Activated naive CD4-positive, alpha-beta T cell (primary cell): ENCODE measurements at regions not wholly inside any gene's neighbourhood (a gene's known extent, or its start where the extent isn't known, plus 50 kb on each side); places are given as distances from the start of the nearest gene placed in this dataset.
"Not testable (repeated sequence)": the region's sequence is repeated elsewhere in the genome, so short reads cannot be mapped to it uniquely, and the experiment has no call there.

Source experiments
- DNase-seq, 4 experiments: peaks; one replicate each; lab custom pipeline; 2025; lab: John Stamatoyannopoulos, UW

GRCh38 chr5:30368064-30368463, 825.4 kb upstream of the CDH6 start:
- no peak for DNase-seq

- DNase-seq: not testable (repeated sequence)
Observed at GRCh38 chr5:30365031-30365430, 828.5 kb upstream of the CDH6 start.

GRCh38 chr5:30357371-30357770, 836.1 kb upstream of the CDH6 start:
- no peak for DNase-seq

DNA sequence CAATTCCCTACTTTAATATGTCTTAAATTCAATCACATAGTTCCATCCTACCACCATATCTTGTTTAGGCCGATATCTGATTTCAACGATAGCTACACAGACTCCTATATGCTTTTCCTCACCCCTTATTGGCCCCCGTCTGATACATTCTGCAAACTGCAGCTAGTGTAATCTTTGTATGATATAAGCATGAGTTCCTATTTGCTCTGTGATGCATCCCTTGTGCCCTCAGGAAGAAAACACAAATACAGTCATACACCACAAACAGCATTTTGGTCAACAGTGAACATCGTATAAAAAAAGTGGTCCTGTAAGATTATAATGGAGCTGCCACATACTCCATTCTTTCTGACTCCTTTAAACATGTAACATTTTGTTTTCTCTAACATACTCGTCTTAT, 837.8 kb upstream of the CDH6 start:
- no peak for DNase-seq

DNA sequence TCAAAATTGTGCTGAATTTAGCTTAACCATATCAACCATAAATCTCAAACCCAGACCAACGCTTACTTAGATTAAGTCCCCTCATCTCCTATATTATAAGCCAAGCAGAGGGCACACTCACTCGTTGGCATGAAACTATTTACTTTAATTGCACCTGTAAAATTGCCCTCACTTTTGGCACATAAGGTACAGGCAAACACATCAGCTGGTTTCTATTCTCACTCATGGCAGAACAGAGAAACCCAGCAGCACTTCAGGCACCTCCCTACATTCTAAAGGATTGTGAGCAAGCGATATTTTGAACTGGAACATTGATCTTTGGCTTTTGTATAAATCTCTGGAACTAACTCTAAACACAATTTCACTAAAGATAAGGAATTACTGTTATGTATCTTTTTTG, 845.6 kb upstream of the CDH6 start:
- DNase-seq: no peak

DNA sequence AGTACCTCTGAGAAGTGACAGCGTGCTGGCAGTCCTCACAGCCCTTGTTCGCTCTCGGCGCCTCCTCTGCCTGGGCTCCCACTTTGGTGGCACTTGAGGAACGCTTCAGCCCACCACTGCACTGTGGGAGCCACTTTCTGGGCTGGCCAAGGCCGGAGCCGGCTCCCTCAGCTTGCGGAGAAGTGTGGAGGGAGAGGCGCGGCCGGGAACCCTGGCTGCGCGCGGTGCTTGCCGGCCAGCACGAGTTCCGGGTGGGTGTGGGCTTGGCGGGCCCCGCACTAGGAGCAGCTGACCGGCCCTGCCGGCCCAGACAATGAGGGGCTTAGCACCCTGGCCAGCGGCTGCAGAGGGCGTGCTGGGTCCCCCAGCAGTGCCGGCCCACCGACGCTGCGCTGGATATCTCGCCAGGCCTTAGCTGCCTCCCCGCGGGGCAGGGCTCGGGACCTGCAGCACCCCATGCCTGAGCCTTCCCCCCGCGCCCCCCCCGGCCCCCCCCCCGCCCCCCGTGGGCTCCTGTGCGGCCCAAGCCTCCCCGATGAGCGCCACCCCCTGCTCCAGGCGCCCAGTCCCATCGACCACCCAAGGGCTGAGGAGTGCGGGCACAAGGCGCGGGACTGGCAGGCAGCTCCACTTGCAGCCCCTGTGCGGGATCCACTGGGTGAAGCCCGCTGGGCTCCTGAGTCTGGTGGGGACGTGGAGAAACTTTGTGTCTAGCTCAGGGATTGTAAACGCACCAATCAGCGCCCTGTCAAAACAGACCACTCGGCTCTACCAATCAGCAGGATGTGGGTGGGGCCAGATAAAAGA, 847.7 kb upstream of the CDH6 start:
- DNase-seq: not testable (repeated sequence)

DNA sequence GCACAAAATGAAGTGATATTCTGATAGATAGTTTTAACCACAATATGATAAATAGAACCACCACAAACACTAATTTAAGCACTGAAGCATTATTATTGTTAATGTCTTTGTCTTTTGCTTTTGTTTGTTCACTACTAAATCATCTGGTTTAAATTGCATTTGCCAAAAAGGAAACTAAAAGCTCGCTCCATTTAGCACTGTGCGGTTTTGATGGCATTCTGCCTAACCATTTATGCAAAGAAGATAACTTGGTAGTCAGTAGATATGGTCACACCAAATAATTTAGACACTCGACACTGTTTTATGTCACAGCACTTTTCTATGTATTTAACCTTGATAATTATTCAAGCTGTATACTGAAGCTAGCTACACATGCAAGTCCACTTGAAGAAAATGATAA, 849.8 kb upstream of the CDH6 start:
- no peak for DNase-seq

DNA sequence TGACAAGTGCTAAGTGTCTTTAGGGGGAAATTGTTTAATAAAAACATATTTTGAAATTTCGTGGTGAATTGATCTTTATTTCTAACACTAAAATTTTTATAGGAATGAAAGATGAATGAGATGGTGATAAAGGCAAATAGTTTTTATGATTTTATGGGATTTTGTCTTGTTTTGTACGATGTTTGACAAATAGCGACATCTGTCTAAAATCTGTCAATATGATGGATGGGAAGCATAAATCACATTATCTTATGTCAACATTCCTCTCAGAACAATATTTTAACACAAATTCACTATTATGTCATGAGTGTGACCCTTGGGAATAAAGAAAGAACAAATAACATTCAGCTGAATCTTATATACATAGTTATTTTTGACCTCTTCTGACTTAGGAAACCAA, 852.0 kb upstream of the CDH6 start:
- no peak for DNase-seq

GRCh38 chr5:30337084-30337573, 856.4 kb upstream of the CDH6 start:
- no peak for DNase-seq

- no peak for DNase-seq
Observed at GRCh38 chr5:30331534-30331933, 862.0 kb upstream of the CDH6 start.

- DNase-seq: no peak
Observed at GRCh38 chr5:30325795-30326194, 867.7 kb upstream of the CDH6 start.

DNA sequence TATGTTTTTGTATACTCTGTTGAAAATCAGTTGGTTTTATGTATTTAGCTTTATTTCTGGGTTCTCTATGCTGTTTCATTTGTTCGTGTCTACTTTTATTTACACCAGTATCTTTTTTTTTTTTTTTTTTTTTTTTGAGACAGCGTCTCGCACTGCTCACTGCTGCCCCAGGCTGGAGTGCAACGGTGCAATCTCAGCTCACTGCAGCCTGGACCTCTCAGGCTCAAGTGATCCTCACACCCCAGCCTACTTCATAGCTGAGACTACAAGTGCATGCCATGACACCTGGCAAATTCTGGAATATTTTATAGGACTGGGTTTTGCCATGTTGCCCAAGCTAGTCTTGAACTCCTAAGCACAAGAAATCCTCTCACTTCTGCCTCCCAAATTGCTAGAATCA, 869.4 kb upstream of the CDH6 start:
- no peak for DNase-seq

- DNase-seq: no peak
Observed at GRCh38 chr5:30287890-30288289, 905.6 kb upstream of the CDH6 start.

DNA sequence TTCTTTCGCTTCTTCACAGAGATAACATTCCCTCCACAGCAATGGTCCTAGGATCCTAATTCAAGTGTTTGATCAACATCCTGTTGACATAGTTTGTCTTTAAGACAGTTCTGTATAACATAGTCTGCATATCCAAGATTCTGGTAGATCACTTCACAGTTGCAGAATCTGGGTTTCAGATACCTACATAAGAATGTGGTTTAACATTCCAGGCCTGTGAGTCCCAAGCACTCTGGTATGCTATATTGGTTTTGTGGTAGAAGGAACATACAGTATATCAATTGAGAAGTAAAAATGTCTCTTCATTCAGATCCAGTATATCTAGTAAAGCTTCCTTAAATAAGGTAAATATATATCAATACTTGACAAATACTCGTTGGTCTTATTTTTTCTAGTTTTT, 914.2 kb upstream of the CDH6 start:
- no peak for DNase-seq

GRCh38 chr5:30267026-30267425, 926.5 kb upstream of the CDH6 start:
- no peak for DNase-seq

DNA sequence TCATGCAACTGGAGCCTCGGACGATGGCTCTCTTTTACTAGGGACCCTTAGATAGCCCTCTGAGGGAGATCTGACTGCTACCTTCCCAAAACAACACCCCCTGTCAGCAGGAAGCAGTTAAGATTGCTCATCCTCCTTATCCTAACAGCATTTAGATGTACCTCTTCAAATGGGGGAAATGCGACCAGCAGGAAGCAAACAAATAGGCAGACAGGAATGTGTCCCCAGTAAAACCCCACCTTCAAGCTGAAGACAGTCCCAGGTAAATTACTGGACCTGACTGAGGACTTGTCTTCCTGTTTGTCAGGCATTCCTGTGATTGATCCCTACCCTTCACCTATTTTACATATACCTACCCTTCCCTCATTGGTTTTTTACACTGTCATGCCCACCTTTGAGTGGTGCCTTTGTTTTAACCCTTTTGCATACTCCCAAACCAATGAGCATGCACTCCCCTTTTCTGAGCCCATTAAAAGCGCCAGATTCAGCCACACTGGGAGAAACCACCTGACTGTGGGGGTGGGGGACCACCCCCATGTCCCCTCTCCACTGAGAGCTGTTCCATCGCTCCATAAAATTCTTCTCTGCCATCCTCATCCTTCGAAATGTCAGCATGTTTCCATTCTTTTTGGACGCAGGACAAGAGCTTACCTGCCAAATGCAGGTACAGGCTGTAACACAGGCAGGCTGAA, 954.0 kb upstream of the CDH6 start:
- DNase-seq: no peak

GRCh38 chr5:30237189-30237588, 956.3 kb upstream of the CDH6 start:
- DNase-seq: no peak

- DNase-seq: no peak
Observed at GRCh38 chr5:30209755-30210154, 983.7 kb upstream of the CDH6 start.

DNA sequence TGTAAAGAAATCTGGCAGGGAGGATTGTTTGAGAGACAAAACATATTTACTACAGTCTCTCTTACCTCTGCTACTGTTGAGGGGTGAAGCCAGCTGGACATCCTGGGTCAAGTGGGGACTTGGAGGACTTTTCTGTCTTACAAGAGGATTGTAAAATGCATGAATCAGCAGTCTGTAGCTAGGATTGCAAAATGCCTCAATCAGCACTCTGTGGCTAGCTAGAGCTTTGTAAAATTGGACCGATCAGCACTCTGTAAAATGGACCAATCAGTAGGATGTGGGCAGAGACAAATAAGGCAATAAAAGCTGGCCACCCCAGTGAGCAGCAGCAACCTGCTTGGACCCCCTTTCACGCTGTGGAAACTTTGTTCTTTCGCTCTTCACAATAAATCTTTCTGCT, 995.8 kb upstream of the CDH6 start:
- no peak for DNase-seq

DNA sequence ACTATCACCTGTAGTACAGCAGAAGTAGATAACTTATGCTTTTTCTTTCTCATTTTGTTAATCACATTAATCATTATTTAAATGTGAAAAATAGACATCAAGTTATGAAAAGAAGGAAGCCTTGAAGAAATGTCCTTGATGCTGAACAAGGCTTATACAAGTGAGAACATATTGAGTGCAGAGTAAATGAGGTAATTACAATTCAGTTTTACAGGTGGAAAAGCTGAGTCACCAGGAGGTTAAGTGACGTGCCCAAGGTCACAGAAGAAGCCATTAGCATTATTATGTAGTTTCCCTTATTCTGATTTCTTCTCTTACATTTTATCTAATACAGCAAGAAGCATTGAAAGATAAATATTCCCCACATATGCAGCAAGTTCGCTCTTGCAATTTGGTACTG, 998.5 kb upstream of the CDH6 start:
- no peak for DNase-seq

DNA sequence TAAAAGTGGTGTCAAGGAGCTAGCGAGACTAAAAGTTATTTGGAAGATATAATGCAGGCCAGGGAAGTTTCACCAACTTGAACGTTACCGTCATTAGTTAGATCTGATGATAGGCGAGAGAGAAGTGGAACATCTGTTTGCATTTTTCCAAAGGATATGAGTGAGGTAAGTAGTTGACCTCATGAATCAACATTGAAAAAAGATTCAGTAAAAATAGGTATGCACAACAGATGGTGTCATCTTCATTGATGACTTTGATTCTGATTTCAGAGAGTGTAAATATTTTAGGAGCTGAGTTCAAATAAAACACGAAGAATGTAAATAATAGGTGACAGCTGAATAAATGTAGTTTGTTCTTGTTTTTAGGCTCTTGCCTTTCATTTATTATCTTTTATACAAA, 998.9 kb upstream of the CDH6 start:
- DNase-seq: no peak

- no peak for DNase-seq
Observed at GRCh38 chr5:30183795-30184194, 1009.7 kb upstream of the CDH6 start.

DNA sequence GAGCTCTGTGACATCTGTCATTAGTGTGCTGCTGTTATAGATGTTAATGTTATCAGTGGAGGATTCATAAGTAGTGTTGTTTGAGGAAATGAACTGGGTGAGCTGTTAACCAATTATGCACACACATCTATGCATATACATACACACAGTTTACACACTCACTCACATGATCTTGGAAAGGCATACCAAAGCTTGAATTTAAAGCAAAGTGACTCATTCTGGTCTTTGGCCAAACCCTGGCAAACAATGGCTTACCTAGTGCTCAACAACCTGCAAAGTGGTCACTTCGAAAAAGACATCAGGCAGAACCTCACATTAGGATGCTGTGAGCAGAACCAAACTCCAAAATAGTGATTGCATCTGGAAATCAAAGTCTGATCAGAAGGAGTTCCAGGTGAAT, 1037.3 kb upstream of the CDH6 start:
- no peak for DNase-seq

DNA sequence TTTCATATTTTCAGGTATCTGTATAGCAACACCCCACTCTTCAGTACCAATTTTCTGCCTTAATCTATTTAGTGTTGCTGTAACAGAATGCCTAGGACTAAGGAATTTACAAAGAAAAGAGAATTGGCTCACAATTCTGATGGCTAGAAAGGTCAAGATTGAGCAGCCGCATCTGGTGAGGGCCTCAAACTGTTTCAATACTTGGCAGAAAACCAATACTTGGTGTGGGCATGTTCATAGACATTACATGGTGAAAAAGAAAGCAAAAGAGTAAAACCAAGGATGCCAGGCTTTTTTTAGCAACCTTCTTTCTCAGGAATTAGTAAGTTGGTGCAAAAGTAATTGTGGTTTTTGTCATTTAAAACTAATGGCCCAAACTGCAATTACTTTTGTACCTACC, 1041.1 kb upstream of the CDH6 start:
- DNase-seq: no peak
